ENCODE measurements at regions not wholly inside any gene's neighbourhood (a gene's known extent, or its start where the extent isn't known, plus 50 kb on each side); places are given as distances from the start of the nearest gene placed in this dataset.

DNA sequence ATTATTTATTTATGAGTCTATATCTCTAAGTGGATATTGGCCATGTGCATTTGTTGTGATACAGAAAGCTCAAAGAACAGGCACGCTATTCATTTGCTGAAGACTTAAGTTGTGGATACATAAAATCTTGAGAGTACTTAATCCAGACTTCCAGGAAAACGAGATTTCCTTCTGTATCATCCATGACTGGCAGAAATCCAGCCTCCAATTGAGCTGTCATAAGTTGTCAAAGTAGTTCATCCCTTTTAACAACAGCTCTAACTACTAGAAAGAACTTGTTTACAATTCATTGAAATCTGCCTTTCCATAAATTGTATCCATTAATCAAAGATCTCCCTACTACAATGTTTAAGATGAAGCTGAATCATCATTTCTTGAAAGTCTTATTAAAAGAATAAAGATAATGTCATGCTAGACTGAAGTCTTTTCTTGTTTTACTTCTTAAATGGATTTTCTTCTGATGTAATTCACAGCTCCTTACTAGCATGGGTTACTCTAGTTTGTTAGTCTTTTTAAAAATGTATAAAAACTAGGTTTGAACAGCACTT lies 447.3 kb upstream of the CITED2 start:
- no peak overlapping the region for H3K27ac ChIP-seq
- TF ChIP-seq POLR2A (IDR thresholded peaks at IDR 0.05) (no peak), POLR2AphosphoS5 (IDR thresholded peaks at IDR 0.05) (no peak), EP300 (IDR thresholded peaks at IDR 0.05) (no peak)
- TF ChIP-seq, protein P1, sequence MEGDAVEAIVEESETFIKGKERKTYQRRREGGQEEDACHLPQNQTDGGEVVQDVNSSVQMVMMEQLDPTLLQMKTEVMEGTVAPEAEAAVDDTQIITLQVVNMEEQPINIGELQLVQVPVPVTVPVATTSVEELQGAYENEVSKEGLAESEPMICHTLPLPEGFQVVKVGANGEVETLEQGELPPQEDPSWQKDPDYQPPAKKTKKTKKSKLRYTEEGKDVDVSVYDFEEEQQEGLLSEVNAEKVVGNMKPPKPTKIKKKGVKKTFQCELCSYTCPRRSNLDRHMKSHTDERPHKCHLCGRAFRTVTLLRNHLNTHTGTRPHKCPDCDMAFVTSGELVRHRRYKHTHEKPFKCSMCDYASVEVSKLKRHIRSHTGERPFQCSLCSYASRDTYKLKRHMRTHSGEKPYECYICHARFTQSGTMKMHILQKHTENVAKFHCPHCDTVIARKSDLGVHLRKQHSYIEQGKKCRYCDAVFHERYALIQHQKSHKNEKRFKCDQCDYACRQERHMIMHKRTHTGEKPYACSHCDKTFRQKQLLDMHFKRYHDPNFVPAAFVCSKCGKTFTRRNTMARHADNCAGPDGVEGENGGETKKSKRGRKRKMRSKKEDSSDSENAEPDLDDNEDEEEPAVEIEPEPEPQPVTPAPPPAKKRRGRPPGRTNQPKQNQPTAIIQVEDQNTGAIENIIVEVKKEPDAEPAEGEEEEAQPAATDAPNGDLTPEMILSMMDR (IDR thresholded peaks at IDR 0.05): no peak
- 61 to 62% methylated on average over 2 of the region's 2 CpGs for WGBS, 2 donors (ENCODE audit: low coverage in 1 of 2)
- H3K4me3 ChIP-seq: no peak overlapping the region
- H3K36me3 ChIP-seq: no peaks in the 10 kb centered on the region
- ATAC-seq: no peak
- H3K9me3 ChIP-seq: no peaks in the 10 kb centered on the region
- no peaks in the 10 kb centered on the region for H3K4me1 ChIP-seq
- no peaks in the 10 kb centered on the region for H3K27me3 ChIP-seq

DNA sequence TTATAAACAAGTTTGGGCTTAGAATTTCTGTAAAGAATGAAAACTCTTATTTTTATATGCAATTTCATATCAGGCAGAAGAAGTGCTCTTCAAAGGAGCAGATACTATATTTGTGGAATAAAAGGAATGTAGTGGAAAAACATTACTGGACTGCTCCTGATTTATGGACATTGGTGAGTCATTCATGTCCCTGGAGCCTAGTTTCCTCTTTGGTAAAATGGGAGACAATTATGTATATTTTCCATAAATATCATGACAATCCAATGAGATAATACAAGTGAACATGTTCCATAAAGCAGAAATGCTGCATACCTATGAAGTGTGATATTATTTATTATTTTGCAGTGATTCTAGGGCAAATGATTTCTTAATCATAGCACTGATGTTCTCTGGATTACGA lies 445.8 kb upstream of the CITED2 start:
- no peak overlapping the region for H3K27ac ChIP-seq
- WGBS, 2 donors (ENCODE audit: low coverage in 1 of 2): 67 to 69% methylated on average over 1 of the region's 1 CpG
- TF ChIP-seq EP300 (IDR thresholded peaks at IDR 0.05) (no peak), POLR2A (IDR thresholded peaks at IDR 0.05) (no peak), POLR2AphosphoS5 (IDR thresholded peaks at IDR 0.05) (no peak)
- TF ChIP-seq, protein P1 (IDR thresholded peaks at IDR 0.05): no peak
- ATAC-seq: no peak
- no peak overlapping the region for H3K4me3 ChIP-seq
- no peaks in the 10 kb centered on the region for H3K4me1 ChIP-seq
- H3K9me3 ChIP-seq: no peaks in the 10 kb centered on the region
- H3K27me3 ChIP-seq: no peaks in the 10 kb centered on the region
- H3K36me3 ChIP-seq: no peaks in the 10 kb centered on the region

DNA sequence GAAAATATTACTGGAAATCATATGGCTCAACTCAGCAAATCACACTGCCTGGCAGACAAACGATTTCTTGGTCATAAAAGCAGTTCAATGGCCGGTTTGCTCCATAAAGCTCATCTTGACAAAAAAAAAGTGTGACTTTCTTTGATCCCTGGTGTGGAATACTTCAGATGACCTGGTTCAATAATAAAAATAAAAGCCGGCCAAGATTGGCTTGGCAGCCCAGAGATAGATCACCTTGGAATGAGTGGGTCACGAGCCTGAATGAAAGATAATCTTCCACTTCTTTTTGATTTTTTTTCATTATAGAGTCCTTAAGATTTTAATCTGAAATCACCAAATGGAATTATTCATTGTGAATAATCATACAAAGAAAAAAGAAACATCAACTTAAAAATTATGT lies 445.3 kb upstream of the CITED2 start:
- Histone ChIP-seq H3K27me3 (no peaks in the 10 kb centered on the region), H3K4me3 (no peak overlapping the region), H3K4me1 (no peaks in the 10 kb centered on the region), H3K27ac (no peak overlapping the region), H3K9me3 (no peaks in the 10 kb centered on the region), H3K36me3 (no peaks in the 10 kb centered on the region)
- 79 to 84% methylated on average over 3 to 4 of the region's 4 CpGs for WGBS, 2 donors (ENCODE audit: low coverage in 1 of 2)
- no peak for ATAC-seq
- TF ChIP-seq POLR2A (IDR thresholded peaks at IDR 0.05) (no peak), POLR2AphosphoS5 (IDR thresholded peaks at IDR 0.05) (no peak), EP300 (IDR thresholded peaks at IDR 0.05) (no peak)
- TF ChIP-seq, protein P1 (IDR thresholded peaks at IDR 0.05): no peak

DNA sequence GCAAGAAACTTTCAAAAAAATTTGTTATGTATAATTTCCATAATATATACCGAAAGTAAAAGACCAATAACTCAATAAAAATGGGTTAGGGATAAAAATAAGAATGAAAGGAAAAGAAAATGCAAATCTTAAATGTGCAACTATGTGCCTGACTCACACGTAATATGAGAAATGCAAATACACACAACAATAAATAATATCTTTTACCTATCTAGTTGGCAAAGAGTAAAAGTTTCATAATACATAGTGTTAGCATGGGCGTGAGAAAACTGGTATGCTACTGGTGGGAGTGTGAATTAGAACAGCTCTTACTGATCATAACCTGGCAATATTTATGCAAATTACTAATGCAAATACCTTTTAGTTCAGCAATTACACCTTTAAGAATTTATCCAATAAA lies 438.5 kb upstream of the CITED2 start:
- H3K4me3 ChIP-seq: no peak overlapping the region
- no peaks in the 10 kb centered on the region for H3K36me3 ChIP-seq
- TF ChIP-seq EP300 (IDR thresholded peaks at IDR 0.05): no peak
- TF ChIP-seq, protein P1 (IDR thresholded peaks at IDR 0.05): no peak
- no peak for TF ChIP-seq POLR2AphosphoS5 (IDR thresholded peaks at IDR 0.05)
- H3K4me1 ChIP-seq: no peaks in the 10 kb centered on the region
- no peak for ATAC-seq
- H3K27ac ChIP-seq: no peak overlapping the region
- no peaks in the 10 kb centered on the region for H3K9me3 ChIP-seq
- WGBS, 2 donors (ENCODE audit: low coverage in 1 of 2): 90 to 94% methylated on average over 3 of the region's 3 CpGs
- H3K27me3 ChIP-seq: no peaks in the 10 kb centered on the region

DNA sequence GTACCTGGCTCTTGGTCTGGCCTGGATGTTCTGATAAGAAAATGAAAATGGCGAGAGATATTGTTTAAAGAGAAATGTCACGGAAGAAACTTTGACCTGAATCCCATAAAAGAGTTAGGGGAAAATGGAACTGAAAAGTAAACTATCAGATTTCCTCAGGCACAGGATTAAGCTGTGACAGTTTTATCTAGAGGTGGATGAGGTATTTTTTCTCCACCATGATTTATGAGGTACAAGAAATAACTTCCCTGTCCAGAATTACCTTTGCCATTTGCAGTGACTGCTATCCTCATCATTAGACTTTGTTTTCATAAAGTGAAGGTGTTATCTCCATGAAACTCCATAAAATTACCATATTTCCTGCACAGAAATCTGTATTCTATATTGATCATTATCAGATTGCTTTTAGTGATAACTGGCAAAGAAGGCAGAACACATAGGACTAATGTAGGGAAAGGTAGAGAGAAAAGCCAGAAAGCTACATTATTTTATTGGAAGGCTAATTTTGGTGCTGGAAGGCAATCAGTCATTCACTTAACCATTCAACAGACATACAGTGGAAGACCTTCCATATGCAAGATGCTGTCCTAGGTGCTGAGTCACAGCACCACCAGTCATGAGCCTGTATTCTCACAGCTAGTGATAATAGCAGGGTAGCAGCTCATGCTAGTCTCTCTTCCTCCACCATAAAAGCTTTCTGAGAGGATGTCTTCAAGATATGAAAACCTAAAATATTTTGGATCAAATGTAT lies 427.3 kb upstream of the CITED2 start:
- no peaks in the 10 kb centered on the region for H3K36me3 ChIP-seq
- H3K9me3 ChIP-seq: no peaks in the 10 kb centered on the region
- no peaks in the 10 kb centered on the region for H3K4me1 ChIP-seq
- H3K27me3 ChIP-seq: no peaks in the 10 kb centered on the region
- no peak for ATAC-seq
- H3K27ac ChIP-seq: no peak overlapping the region
- H3K4me3 ChIP-seq: no peak overlapping the region
- TF ChIP-seq, protein P1 (IDR thresholded peaks at IDR 0.05): no peak
- no peak for TF ChIP-seq POLR2A (IDR thresholded peaks at IDR 0.05)
- TF ChIP-seq EP300 (IDR thresholded peaks at IDR 0.05): no peak
- TF ChIP-seq POLR2AphosphoS5 (IDR thresholded peaks at IDR 0.05): no peak
- 71 to 86% methylated on average over 1 to 2 of the region's 2 CpGs for WGBS, 2 donors (ENCODE audit: low coverage in 1 of 2)
